WERI-Rb-1 (cell line): ENCODE measurements at regions not wholly inside any gene's neighbourhood (a gene's known extent, or its start where the extent isn't known, plus 50 kb on each side); places are given as distances from the start of the nearest gene placed in this dataset.

Experiments used
- DNase-seq: peaks from one replicate; pipeline ENCODE4 v3.0.0-alpha.2; 2020
- H3K27ac ChIP-seq: fragments of 250-450 bp; sonication (Bioruptor Pico); 2 replicates; pipeline ENCODE4 v1.5.1; 2020; ENCODE audit warnings: mild to moderate bottlenecking, moderate library complexity
- H3K27me3 ChIP-seq: fragments of 250-450 bp; sonication (Bioruptor Pico); 2 replicates; pipeline ENCODE4 v1.5.1; 2021; ENCODE audit warnings: mild to moderate bottlenecking, low read depth, moderate library complexity; ENCODE audit not compliant: insufficient read depth, severe bottlenecking
- H3K36me3 ChIP-seq: fragments of 250-450 bp; sonication (Bioruptor Pico); 2 replicates; pipeline ENCODE4 v1.5.1; 2020; ENCODE audit warnings: mild to moderate bottlenecking, moderate library complexity
- H3K4me3 ChIP-seq: 2 replicates; pipeline ENCODE4 v1.5.1; 2011; ENCODE audit warnings: low read depth, mild to moderate bottlenecking, control low read depth, low read length
- H3K9me3 ChIP-seq: fragments of 250-450 bp; sonication (Bioruptor Pico); 2 replicates; pipeline ENCODE4 v1.5.1; 2021; ENCODE audit warnings: mild to moderate bottlenecking, moderate library complexity; ENCODE audit not compliant: severe bottlenecking
- CTCF ChIP-seq: IDR thresholded peaks from 2 replicates; pipeline ENCODE4 v1.5.1; 2011; ENCODE audit warnings: low read depth, mild to moderate bottlenecking, control low read depth, inconsistent platforms, low read length

DNA sequence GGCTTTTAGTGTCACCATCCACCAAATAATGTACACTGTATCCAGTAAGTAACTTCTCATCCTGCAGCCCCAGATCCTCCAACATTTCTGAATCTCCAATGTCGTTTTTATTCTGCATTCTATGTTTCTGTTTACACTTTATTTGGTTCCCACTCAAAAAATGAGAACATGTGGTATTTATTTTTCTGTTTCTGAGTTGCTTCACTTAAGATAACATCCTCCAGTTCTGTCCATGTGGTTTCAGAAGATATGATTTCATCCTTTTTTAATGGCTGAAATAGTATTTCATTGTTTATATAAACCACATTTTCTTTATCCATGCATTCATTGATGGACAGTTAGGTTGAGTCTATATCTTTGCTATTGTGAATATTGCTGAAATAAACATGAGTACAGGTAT lies 677.3 kb upstream of the FTMT start:
- no peak for DNase-seq
- Histone ChIP-seq H3K4me3 (no peak overlapping the region), H3K9me3 (no peaks in the 10 kb centered on the region), H3K27me3 (no peaks in the 10 kb centered on the region), H3K27ac (no peak overlapping the region), H3K36me3 (no peaks in the 10 kb centered on the region)
- no peak for TF ChIP-seq CTCF

- H3K36me3 ChIP-seq, result no peaks in the 10 kb centered on the region
- H3K4me3 ChIP-seq, result no peak overlapping the region
- TF ChIP-seq CTCF, result no peak
- no peaks in the 10 kb centered on the region for H3K9me3 ChIP-seq
- DNase-seq, result no peak
- H3K27ac ChIP-seq, result no peak overlapping the region
- no peaks in the 10 kb centered on the region for H3K27me3 ChIP-seq
Measured at GRCh38 chr5:121175986-121176385, 675.7 kb upstream of the FTMT start.

GRCh38 chr5:121182788-121183490 lies 668.7 kb upstream of the FTMT start:
- TF ChIP-seq CTCF, result no peak
- H3K27ac ChIP-seq, result no peak overlapping the region
- H3K4me3 ChIP-seq, result no peak overlapping the region
- H3K9me3 ChIP-seq, result no peaks in the 10 kb centered on the region
- no peaks in the 10 kb centered on the region for H3K27me3 ChIP-seq
- no peaks in the 10 kb centered on the region for H3K36me3 ChIP-seq
- DNase-seq, result no peak

- Histone ChIP-seq H3K27ac (no peak overlapping the region), H3K27me3 (no peaks in the 10 kb centered on the region), H3K9me3 (no peaks in the 10 kb centered on the region), H3K4me3 (no peak overlapping the region), H3K36me3 (no peaks in the 10 kb centered on the region)
- no peak for TF ChIP-seq CTCF
- DNase-seq, result no peak
Measured at GRCh38 chr5:121188849-121189248, 662.8 kb upstream of the FTMT start.

DNA sequence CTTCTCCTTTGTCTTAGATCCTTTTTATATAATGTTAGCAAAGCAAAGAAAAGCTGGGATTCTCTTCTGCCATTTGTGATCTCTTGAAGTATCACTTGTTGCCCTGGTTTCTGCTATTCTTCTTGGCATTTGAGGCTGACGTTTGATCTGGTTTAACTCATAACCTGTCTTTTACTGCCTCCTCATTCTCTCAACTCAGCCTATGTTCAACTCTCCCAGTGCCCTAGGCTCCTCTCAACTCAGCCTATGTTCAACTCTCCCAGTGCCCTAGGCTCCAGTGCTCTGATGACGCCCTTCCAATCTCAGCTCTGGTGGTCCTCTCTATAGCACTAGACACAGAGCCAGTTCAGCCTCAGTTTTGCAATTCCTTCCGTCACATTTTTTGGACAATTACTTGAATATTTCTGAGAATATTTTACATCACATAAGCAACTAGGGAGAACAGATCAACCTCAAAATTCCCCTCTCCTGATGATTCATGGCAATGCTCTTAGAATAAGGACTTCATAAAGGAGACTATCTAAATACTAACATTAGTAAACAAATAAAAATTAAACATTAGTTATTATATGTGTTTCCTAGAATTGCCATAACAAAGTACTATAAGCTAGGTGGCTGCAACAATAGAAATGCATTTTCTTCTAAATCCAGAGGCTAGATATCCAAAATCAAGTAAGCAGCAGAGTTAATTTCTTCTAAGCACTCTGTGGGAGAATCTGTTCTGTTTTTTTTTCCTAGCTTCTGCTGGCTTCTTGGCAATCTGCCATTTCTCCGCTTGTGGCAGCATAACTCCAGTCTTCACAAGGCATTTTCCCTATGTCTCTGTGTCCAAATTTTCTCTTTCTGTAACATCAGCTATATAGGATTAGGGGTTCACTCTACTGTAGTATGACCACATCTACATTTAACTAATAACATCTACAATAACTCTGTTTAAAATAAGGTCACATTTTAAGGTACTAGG lies 662.1 kb upstream of the FTMT start:
- no peak for TF ChIP-seq CTCF
- no peak overlapping the region for H3K27ac ChIP-seq
- no peaks in the 10 kb centered on the region for H3K36me3 ChIP-seq
- H3K4me3 ChIP-seq, result no peak overlapping the region
- no peaks in the 10 kb centered on the region for H3K27me3 ChIP-seq
- no peaks in the 10 kb centered on the region for H3K9me3 ChIP-seq
- DNase-seq, result no peak
